Fibroblast of villous mesenchyme (primary cell): ENCODE measurements at regions not wholly inside any gene's neighbourhood (a gene's known extent, or its start where the extent isn't known, plus 50 kb on each side); places are given as distances from the start of the nearest gene placed in this dataset.

Source experiments
- DNase-seq: peaks from one replicate; pipeline ENCODE4 v3.0.0-alpha.2; 2010; ENCODE audit warnings: low read depth
- H3K4me3 ChIP-seq: 2 replicates; pipeline ENCODE4 v1.5.1; 2011; ENCODE audit warnings: low read depth, mild to moderate bottlenecking, low read length
- TF ChIP-seq, protein P1 (sequence below): IDR thresholded peaks from 2 replicates; pipeline ENCODE4 v1.5.1; 2012; ENCODE audit warnings: low read depth, mild to moderate bottlenecking, low read length; ENCODE audit not compliant: insufficient read depth

DNA sequence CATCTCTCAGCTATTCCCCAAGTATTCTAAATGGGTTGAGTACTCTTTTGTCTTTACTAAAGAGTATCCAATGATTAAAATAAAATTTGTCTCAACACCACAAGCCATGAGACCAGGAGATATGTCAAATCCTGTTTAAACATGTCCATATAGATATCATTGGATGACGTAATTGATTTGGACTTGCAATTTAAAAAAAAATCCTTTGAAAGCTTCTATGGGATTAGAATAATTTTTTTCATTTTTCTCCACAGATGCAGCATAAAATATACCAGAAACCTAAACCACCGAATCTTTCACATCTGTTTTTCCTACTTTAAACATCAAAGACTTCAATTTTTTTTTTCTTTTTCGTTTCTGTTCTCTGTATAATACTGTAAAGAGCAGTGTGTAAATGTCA is 1022.3 kb downstream of the EPHA3 start:
- no peak overlapping the region for H3K4me3 ChIP-seq
- TF ChIP-seq, protein P1, sequence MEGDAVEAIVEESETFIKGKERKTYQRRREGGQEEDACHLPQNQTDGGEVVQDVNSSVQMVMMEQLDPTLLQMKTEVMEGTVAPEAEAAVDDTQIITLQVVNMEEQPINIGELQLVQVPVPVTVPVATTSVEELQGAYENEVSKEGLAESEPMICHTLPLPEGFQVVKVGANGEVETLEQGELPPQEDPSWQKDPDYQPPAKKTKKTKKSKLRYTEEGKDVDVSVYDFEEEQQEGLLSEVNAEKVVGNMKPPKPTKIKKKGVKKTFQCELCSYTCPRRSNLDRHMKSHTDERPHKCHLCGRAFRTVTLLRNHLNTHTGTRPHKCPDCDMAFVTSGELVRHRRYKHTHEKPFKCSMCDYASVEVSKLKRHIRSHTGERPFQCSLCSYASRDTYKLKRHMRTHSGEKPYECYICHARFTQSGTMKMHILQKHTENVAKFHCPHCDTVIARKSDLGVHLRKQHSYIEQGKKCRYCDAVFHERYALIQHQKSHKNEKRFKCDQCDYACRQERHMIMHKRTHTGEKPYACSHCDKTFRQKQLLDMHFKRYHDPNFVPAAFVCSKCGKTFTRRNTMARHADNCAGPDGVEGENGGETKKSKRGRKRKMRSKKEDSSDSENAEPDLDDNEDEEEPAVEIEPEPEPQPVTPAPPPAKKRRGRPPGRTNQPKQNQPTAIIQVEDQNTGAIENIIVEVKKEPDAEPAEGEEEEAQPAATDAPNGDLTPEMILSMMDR: no peak
- DNase-seq: no peak

DNA sequence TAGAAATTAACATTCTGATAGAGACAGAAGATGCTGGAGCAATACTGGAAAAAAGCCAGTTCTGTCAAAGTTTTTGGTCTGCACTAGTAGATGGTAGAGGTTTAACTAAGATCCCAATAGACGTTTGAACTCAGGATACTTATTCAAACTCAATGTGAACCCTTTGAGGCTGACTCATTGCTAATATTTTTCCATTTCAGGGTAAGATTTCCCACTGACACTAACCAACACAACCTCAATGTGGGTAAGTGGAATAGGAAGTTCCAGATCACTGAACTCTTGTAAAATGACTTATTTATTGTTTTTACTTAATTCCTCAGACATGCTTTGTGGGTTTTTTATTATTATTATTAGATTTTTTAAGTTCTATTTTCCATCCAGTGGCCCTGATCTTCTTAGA is 1024.8 kb downstream of the EPHA3 start:
- no peak for DNase-seq
- TF ChIP-seq, protein P1: no peak
- H3K4me3 ChIP-seq: no peak overlapping the region

DNA sequence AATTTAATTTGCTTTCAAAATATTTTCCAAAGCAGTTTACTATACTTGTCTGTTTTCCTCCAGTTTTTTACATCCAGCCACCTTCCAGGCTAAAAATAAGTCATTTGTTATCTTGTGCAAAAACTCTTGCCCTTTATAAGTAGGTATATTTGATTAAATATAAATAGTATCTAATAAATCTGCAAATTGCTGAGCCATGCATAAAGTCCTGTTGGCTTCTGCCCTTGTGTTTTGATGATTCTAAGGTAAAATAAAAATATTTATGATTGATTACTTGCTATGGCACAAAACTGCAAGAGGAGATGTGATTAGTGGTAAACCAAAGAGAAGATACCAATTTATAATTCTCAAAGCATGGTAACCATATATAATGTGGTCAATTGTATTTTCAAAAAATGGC is 1026.7 kb downstream of the EPHA3 start:
- H3K4me3 ChIP-seq: no peak overlapping the region
- TF ChIP-seq, protein P1: no peak
- DNase-seq: no peak

DNA sequence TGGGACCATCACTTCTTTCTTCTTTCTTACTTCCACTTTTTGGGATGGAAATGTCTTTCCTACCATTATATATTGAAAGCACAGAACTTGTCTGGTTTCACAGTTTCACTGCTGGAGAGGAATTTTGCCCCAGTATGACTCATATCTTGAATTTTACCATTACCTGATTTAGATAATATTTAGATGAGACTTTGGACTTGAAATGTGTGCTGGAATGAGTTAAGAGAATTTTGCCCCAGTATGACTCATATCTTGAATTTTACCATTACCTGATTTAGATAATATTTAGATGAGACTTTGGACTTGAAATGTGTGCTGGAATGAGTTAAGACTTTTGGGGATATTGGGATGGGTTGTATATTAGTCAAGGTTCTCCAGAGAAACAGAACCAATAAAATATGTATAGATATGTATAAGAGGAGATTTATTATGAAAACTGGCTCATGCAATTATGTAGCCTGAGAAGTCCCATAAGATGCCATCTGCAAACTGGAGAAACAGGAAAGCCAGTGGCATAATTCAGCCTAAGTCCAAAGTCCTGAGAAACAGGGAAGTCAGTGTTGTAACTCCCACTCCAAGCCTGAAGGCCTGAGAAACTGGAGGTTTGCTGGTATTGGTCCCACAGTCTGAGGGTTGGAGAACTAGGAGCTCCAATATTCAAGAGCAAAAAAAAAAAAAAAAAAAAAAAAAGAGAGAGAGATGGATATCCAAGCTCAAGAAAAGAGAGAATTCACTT is 1029.2 kb downstream of the EPHA3 start:
- H3K4me3 ChIP-seq: no peak overlapping the region
- TF ChIP-seq, protein P1: no peak
- no peak for DNase-seq

DNA sequence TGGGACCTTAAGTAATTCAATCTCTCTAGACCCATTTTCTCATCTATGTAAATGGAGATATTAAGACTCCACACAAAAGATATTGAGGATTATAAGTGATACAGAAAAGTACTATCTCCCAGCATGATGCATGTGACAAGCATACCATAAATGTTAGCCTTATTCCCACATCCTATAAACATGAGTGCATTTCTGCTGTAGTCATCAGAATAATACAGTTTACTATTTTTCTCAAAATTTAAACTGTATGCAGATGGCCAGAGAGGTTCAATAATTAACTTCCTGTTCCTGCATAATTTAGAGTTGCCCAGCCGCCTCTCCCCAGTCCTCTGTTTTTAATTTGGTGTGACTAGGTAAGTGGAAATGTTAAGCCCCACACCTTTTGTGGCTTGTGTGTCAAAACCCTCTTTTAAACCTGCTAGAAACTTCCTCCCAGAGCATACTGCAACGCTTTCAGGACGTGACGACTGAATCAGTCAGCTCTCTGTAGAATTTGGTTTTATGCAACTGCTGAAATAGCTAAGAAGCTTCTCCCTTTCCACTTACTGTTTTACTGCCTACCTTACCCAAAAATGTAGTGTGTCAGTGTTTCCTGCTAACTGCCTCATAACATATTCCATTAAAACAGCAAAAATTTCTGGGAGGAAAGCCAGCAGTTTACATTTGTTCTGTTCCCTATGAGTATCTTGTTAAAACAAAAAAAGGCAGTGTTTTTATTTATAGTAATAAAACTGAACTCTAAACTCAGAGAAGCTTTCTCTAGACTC is 1037.9 kb downstream of the EPHA3 start:
- TF ChIP-seq, protein P1: no peak
- DNase-seq: peak; percentile 14

DNA sequence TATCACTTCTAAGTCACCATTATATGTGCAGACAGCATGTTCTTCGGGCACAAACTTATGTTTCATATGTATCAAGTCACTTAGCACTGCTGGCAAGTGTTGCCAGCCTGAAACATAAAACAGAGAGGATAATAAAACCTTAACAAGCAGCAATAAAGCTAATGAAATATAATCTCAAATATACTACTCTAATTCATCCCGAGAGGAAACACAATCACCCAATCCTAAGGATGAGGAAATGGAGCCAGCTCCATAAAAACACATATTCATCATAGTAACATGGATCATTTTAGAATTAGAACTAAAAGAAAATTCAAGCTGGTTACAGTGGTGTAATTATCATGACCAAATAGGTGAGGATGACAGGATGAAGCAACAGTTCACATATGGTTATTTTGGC is 1072.7 kb downstream of the EPHA3 start:
- H3K4me3 ChIP-seq: no peak overlapping the region
- TF ChIP-seq, protein P1: no peak
- no peak for DNase-seq

More for the DNA sequence above, 1037.9 kb downstream of the EPHA3 start:
- no peak overlapping the region for H3K4me3 ChIP-seq
